H1 (cell line): ENCODE measurements at regions not wholly inside any gene's neighbourhood (a gene's known extent, or its start where the extent isn't known, plus 50 kb on each side); places are given as distances from the start of the nearest gene placed in this dataset.

Experiments used
- CTCF ChIA-PET: fragments of 300-600 bp; sonication (Branson Sonifier 250); formaldehyde crosslinking; loops from one replicate; lab custom pipeline; 2021; ENCODE audit not compliant: partially characterized antibody; lab: Charles Lee
- POLR2A ChIA-PET: fragments of 300-600 bp; sonication (Branson Sonifier 250); formaldehyde crosslinking; loops from one replicate; lab custom pipeline; 2021; ENCODE audit warnings: inconsistent platforms; ENCODE audit not compliant: partially characterized antibody; lab: Charles Lee
- DNase-seq, 2 experiments: peaks; one replicate each; pipeline versions ENCODE4 v3.0.0 to v3.0.0-alpha.2; 2010 to 2022; ENCODE audit warnings: low spot score in 2 of 2, low read depth in 1 of 2, mixed read lengths in 1 of 2
- FAIRE-seq: peaks from 2 replicates; lab custom pipeline; 2011; peaks lifted over from hg19 to GRCh38; lab: Jason Lieb, UNC
- H2AFZ ChIP-seq: 2 replicates; pipeline ENCODE4 v1.8.1; 2012; ENCODE audit warnings: low read length, inconsistent platforms
- H2AK5ac ChIP-seq: 2 replicates; pipeline ENCODE4 v1.6.1; 2013; ENCODE audit warnings: low read depth, low read length
- H2BK120ac ChIP-seq: replicated peaks from 2 replicates; pipeline ENCODE3; 2013; ENCODE audit warnings: low read depth, low read length, inconsistent platforms
- H2BK12ac ChIP-seq: 2 replicates; pipeline ENCODE4 v1.6.1; 2013; ENCODE audit warnings: low read depth, low read length
- H2BK15ac ChIP-seq: 2 replicates; pipeline ENCODE4 v1.6.1; 2013; ENCODE audit warnings: low read length
- H2BK20ac ChIP-seq: 2 replicates; pipeline ENCODE4 v1.6.1; 2013; ENCODE audit warnings: low read length
- H2BK5ac ChIP-seq: 2 replicates; pipeline ENCODE4 v1.6.1; 2013; ENCODE audit warnings: low read depth, low read length
- H3K14ac ChIP-seq: 2 replicates; pipeline ENCODE4 v1.6.1; 2013; ENCODE audit warnings: inconsistent platforms; ENCODE audit not compliant: insufficient read length
- H3K18ac ChIP-seq: 2 replicates; pipeline ENCODE4 v1.6.1; 2013; ENCODE audit warnings: low read length; ENCODE audit errors: extremely low read depth
- H3K23ac ChIP-seq: 2 replicates; pipeline ENCODE4 v1.6.1; 2013; ENCODE audit warnings: inconsistent platforms; ENCODE audit not compliant: insufficient read length
- H3K23me2 ChIP-seq: 2 replicates; pipeline ENCODE4 v1.6.1; 2013; ENCODE audit warnings: low read depth, low read length
- H3K27ac ChIP-seq: 2 replicates; pipeline ENCODE4 v1.6.1; 2011; ENCODE audit warnings: low read depth, low read length, inconsistent platforms
- H3K27me3 ChIP-seq, 4 experiments: replicated peaks in 1 of 4; 1 replicate in 1 of 4; 2 replicates in 3 of 4; pipeline versions ENCODE4 v1.6.1 to v1.8.1; 2011 to 2013; ENCODE audit warnings: low read length in 3 of 4, mild to moderate bottlenecking in 3 of 4, inconsistent platforms in 2 of 4, mixed read lengths in 2 of 4, moderate library complexity in 1 of 4; ENCODE audit not compliant: control insufficient read depth in 3 of 4, insufficient read depth in 3 of 4; ENCODE audit errors: extremely low read depth in 1 of 4
- H3K36me3 ChIP-seq, 4 experiments: 2 replicates each; pipeline versions ENCODE4 v1.6.1 to v1.8.1; 2011 to 2013; ENCODE audit warnings: mild to moderate bottlenecking in 4 of 4, low read length in 3 of 4, moderate library complexity in 2 of 4, control low read depth in 1 of 4, inconsistent platforms in 1 of 4; ENCODE audit not compliant: insufficient read depth in 4 of 4, control insufficient read depth in 2 of 4
- H3K4ac ChIP-seq: replicated peaks from 2 replicates; pipeline ENCODE3; 2013; ENCODE audit warnings: low read length, low read depth, mixed read lengths, inconsistent platforms; ENCODE audit not compliant: insufficient read length
- H3K4me1 ChIP-seq, 4 experiments: replicated peaks in 1 of 4; 1 replicate in 1 of 4; 2 replicates in 3 of 4; pipeline versions ENCODE4 v1.6.1 to v1.8.1; 2011 to 2013; ENCODE audit warnings: low read length in 3 of 4, inconsistent platforms in 2 of 4, mixed read lengths in 1 of 4; ENCODE audit not compliant: insufficient read depth in 4 of 4, control insufficient read depth in 3 of 4
- H3K4me2 ChIP-seq, 2 experiments: 2 replicates each; pipeline versions ENCODE4 v1.6.1 to v1.8.1; 2011 to 2013; ENCODE audit warnings: low read depth in 2 of 2, low read length in 2 of 2, control low read depth in 1 of 2, inconsistent platforms in 1 of 2, mild to moderate bottlenecking in 1 of 2; ENCODE audit not compliant: insufficient read depth in 1 of 2
- H3K4me3 ChIP-seq, 4 experiments: fragments of 200-600, 300-600 bp in 1 of 4; sonication (generic), shearing (Covaris generic), sonication (Bioruptor Twin) in 1 of 4; 2 replicates each; pipeline versions ENCODE4 v1.5.1 to v1.8.1; 2011 to 2016; ENCODE audit warnings: low read length in 4 of 4, low read depth in 3 of 4, control low read depth in 2 of 4, inconsistent platforms in 2 of 4, mild to moderate bottlenecking in 2 of 4, mixed read lengths in 1 of 4, moderate library complexity in 1 of 4; ENCODE audit not compliant: insufficient read depth in 2 of 4; ENCODE audit errors: extremely low read depth in 1 of 4
- H3K56ac ChIP-seq: replicated peaks from 2 replicates; pipeline ENCODE3; 2013; ENCODE audit warnings: low read depth, mild to moderate bottlenecking, mixed read lengths, low read length, inconsistent platforms; ENCODE audit not compliant: insufficient read length
- H3K79me1 ChIP-seq: 2 replicates; pipeline ENCODE4 v1.6.1; 2013; ENCODE audit warnings: low read depth, low read length, control low read depth
- H3K79me2 ChIP-seq, 2 experiments: 2 replicates each; pipeline versions ENCODE4 v1.6.1 to v1.8.1; 2012 to 2013; ENCODE audit warnings: low read length in 2 of 2, mild to moderate bottlenecking in 2 of 2, inconsistent platforms in 1 of 2; ENCODE audit not compliant: insufficient read depth in 2 of 2, control insufficient read depth in 1 of 2
- H3K9ac ChIP-seq, 4 experiments: replicated peaks in 1 of 4; 1 replicate in 1 of 4; 2 replicates in 3 of 4; pipeline versions ENCODE4 v1.6.1 to v1.8.1; 2011 to 2013; ENCODE audit warnings: low read depth in 3 of 4, low read length in 3 of 4, control low read depth in 2 of 4, mild to moderate bottlenecking in 2 of 4, moderate library complexity in 2 of 4, inconsistent platforms in 1 of 4; ENCODE audit errors: extremely low read depth in 1 of 4
- H3K9me3 ChIP-seq, 2 experiments: 2 replicates each; pipeline versions ENCODE4 v1.6.1 to v1.8.1; 2012 to 2013; ENCODE audit warnings: mild to moderate bottlenecking in 2 of 2, moderate library complexity in 2 of 2, control low read depth in 1 of 2, inconsistent platforms in 1 of 2, low read depth in 1 of 2, low read length in 1 of 2, mixed read lengths in 1 of 2; ENCODE audit not compliant: insufficient read depth in 2 of 2
- H4K20me1 ChIP-seq, 2 experiments: replicated peaks in 1 of 2; 2 replicates each; pipeline versions ENCODE3 to v1.8.1; 2011 to 2013; ENCODE audit warnings: inconsistent platforms in 2 of 2, low read length in 2 of 2, mild to moderate bottlenecking in 1 of 2; ENCODE audit not compliant: insufficient read depth in 2 of 2, control insufficient read depth in 1 of 2
- H4K5ac ChIP-seq: 2 replicates; pipeline ENCODE4 v1.6.1; 2013; ENCODE audit warnings: low read length, low read depth, mixed read lengths, inconsistent platforms; ENCODE audit not compliant: insufficient read length
- H4K8ac ChIP-seq: 2 replicates; pipeline ENCODE4 v1.8.0; 2013; ENCODE audit warnings: mild to moderate bottlenecking, moderate library complexity, low read length, inconsistent platforms; ENCODE audit not compliant: insufficient read depth; ENCODE audit errors: extremely low read depth
- H4K91ac ChIP-seq: replicated peaks from 2 replicates; pipeline ENCODE3; 2013; ENCODE audit warnings: low read length, mixed read lengths, inconsistent platforms; ENCODE audit not compliant: insufficient read length
- CBX8 ChIP-seq: fragments of 300-800, 300-1000 bp; sonication (generic); IDR thresholded peaks from 2 replicates; pipeline ENCODE4 v1.7.1; 2016; ENCODE audit warnings: low read depth, low read length, borderline replicate concordance
- CTCF ChIP-seq, 3 experiments: IDR thresholded peaks; 1 replicate in 2 of 3; 2 replicates in 1 of 3; pipeline versions ENCODE4 v1.5.1 to v1.6.1; 2011; ENCODE audit warnings: low read length in 3 of 3, mild to moderate bottlenecking in 3 of 3, inconsistent platforms in 2 of 3, low read depth in 1 of 3, moderate library complexity in 1 of 3; ENCODE audit not compliant: insufficient read depth in 1 of 3; ENCODE audit errors: control extremely low read depth in 1 of 3
- EGR1 ChIP-seq: IDR thresholded peaks from 2 replicates; pipeline ENCODE4 v1.6.1; 2011; ENCODE audit warnings: low read depth, low read length, borderline replicate concordance
- JUN ChIP-seq: IDR thresholded peaks from 2 replicates; pipeline ENCODE4 v1.6.1; 2011; ENCODE audit warnings: low read depth, mild to moderate bottlenecking, improper control_type of control experiment, low read length
- KDM1A ChIP-seq: fragments of 200-600, 300-600 bp; sonication (generic); IDR thresholded peaks from 2 replicates; pipeline ENCODE4 v1.7.1; 2016; ENCODE audit warnings: mild to moderate bottlenecking, low read length, borderline replicate concordance
- NANOG ChIP-seq: IDR thresholded peaks from 2 replicates; pipeline ENCODE4 v1.6.1; 2011; ENCODE audit warnings: low read length, low read depth, mild to moderate bottlenecking, inconsistent platforms; ENCODE audit not compliant: insufficient read depth, poor library complexity, severe bottlenecking
- SIX5 ChIP-seq: IDR thresholded peaks from 2 replicates; pipeline ENCODE4 v1.6.1; 2011; ENCODE audit warnings: mild to moderate bottlenecking, low read depth, low read length
- SP1 ChIP-seq: IDR thresholded peaks from 2 replicates; pipeline ENCODE4 v1.6.1; 2011; ENCODE audit warnings: low read depth, low read length
- TAF1 ChIP-seq: IDR thresholded peaks from 2 replicates; pipeline ENCODE4 v1.6.1; 2011; ENCODE audit warnings: mild to moderate bottlenecking, low read depth, low read length
- TCF12 ChIP-seq: IDR thresholded peaks from 2 replicates; pipeline ENCODE4 v1.6.1; 2011; ENCODE audit warnings: low read depth, mild to moderate bottlenecking, low read length
- WGBS, 2 experiments: shearing (Covaris generic) in 1 of 2; methylation state at CpG; one replicate each; pipeline versions ENCODE4 v1.1.6 to v1.1.7; 2013 to 2015; ENCODE audit warnings: low lambda C conversion rate in 2 of 2, mixed read lengths in 2 of 2, inconsistent platforms in 1 of 2, low coverage in 1 of 2, missing lambda C conversion rate in 1 of 2; ENCODE audit not compliant: insufficient replicate concordance in 2 of 2, insufficient coverage in 1 of 2, insufficient read length in 1 of 2; ENCODE audit errors: extremely low coverage in 1 of 2, missing lambda C conversion rate in 1 of 2; 5-methylcytosine and 5-hydroxymethylcytosine counted together

DNA sequence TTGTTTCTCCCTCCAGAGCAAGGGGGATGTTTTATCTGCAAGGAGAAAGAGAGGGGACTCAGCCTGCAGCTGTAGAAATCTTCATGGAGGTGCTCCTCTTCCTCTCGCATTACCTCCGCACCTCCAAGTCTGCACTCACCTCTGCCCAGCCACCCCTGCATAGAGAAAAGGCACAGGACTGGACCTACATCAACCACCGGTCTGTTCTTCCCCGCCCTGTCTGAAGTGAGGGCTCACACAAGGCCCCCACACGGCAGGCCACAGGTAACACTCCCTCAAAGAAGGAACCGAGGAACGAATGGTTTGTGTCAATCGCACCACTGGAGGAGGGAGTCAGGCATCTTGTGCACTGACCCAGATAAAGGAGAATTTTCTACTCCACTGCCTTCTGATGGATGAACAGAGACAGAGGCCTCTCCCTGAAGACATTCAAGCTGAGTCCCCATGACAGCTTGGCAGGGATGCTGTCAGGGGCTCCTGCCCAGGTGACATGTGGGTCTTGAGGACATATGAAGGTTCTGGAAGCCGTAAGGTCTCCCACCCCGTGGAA, 260.3 kb downstream of the XXYLT1 start:
- POLR2A ChIA-PET: no interaction called here
- no peak for DNase-seq
- TF ChIP-seq CTCF (IDR thresholded peaks at IDR 0.05; ENCODE audit: control extremely low read depth in 1 of 3, insufficient read depth in 1 of 3, low read depth in 1 of 3, low read length in 3 of 3) (no peak), SIX5 (no peak), KDM1A (no peak), TAF1 (no peak), EGR1 (no peak), NANOG (no peak), JUN (no peak), TCF12 (no peak), SP1 (no peak), CBX8 (no peak)

More for the DNA sequence above, 260.3 kb downstream of the XXYLT1 start:
- H3K79me1 ChIP-seq: no peaks in the 10 kb centered on the region
- peaks cover 7% of the 10 kb centered on the region in 2 experiments for H3K9me3 ChIP-seq
- peak overlapping the region; percentile 5; the same call in 1 of the 2 replicates for H2BK20ac ChIP-seq
- no peak overlapping the region for H4K5ac ChIP-seq
- H2AFZ ChIP-seq: no peak overlapping the region
- no peaks in the 10 kb centered on the region for H3K36me3 ChIP-seq
- H3K14ac ChIP-seq: no peak overlapping the region
- H3K23ac ChIP-seq: no peak overlapping the region
- no peak overlapping the region for H3K27ac ChIP-seq
- no peak overlapping the region for H4K8ac ChIP-seq
- H3K4ac ChIP-seq: no peak overlapping the region
- H3K18ac ChIP-seq: 0 out of 2 replicates have a peak overlapping the region, but pooled peaks have one; percentile 66
- WGBS, 2 experiments: 79% methylated on average over 8 of the region's 10 CpGs; no CpG with 5 or more reads in 1 of the 2 experiments
- no peak overlapping the region for H3K9ac ChIP-seq
- peaks cover 0 to 6% (median 2%) of the 10 kb centered on the region in 4 experiments; a peak in 4 of 7 replicates for H3K4me1 ChIP-seq
- peak overlapping the region; percentile 6; the same call in 1 of the 2 replicates for H2BK12ac ChIP-seq
- no peak for FAIRE-seq
- no peak overlapping the region for H2AK5ac ChIP-seq
- no peak overlapping the region for H3K4me2 ChIP-seq
- no peaks in the 10 kb centered on the region for H3K79me2 ChIP-seq
- H4K91ac ChIP-seq: peak overlapping the region; percentile 45
- no peak overlapping the region for H2BK120ac ChIP-seq
- H4K20me1 ChIP-seq: no peaks in the 10 kb centered on the region
- H2BK15ac ChIP-seq: no peak overlapping the region
- CTCF ChIA-PET: interaction anchor here (0.9 to 3.7 kb wide), 4 partner anchors 8 to 110 kb away, joined by 3 to 11 read pairs (median 5); no protein-coding TSS in a partner anchor
- no peak overlapping the region for H3K4me3 ChIP-seq
- no peak overlapping the region for H3K56ac ChIP-seq
- peak overlapping the region; percentile 22; the same call in 1 of the 2 replicates for H2BK5ac ChIP-seq
- H3K27me3 ChIP-seq: no peaks in the 10 kb centered on the region; a peak in 1 of 7 replicates
- no peaks in the 10 kb centered on the region; the same call in 1 of the 2 replicates for H3K23me2 ChIP-seq
